Hematopoietic multipotent progenitor cell treated with erythropoietin and hydrocortisone succinate and interleukin-3 and kit ligand, for 8 days (in vitro differentiated cells): ENCODE measurements at regions not wholly inside any gene's neighbourhood (a gene's known extent, or its start where the extent isn't known, plus 50 kb on each side); places are given as distances from the start of the nearest gene placed in this dataset.
"Not testable (repeated sequence)": the region's sequence is repeated elsewhere in the genome, so short reads cannot be mapped to it uniquely, and the experiment has no call there.

Experiments used
- DNase-seq: peaks from one replicate; pipeline ENCODE4 v3.0.0-alpha.2; 2015

DNA sequence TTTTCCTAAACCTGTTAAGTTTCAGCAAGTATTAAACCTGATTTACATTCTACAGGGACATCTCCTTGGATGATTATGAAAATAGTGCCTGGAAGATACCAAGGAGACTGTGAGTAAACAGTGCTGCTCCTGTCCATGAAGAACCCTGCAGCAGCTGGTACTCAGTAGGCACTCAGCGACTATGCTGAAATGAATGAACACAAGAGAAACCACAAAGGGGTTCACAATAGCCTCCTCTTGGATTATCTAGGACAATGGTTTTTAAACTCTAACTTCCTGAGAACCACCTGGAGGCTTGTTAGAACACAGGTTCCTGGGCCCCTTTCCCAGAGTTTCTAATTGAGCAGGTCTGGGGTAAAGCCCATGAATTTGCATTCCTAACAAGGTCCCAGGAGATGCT is 488.4 kb upstream of the UBE2E2 start:
- DNase-seq = no peak

DNA sequence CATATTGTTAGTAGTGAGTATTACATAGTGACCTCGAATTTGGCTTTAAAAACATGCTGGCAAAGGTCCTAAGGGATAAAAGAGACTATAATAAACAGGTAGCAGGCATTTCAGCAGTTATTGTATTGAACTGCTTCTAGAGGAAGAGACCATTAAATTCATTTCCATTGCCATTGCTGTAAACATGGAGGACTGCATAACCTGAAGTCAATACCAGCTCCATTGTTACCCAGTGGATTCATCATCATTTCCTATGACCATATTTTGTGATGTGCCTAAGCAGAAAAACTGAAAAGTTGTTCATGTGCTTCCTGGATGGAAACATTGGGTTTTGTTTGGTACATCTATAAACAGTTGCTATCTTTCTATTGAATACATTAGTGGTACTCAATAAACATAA is 482.5 kb upstream of the UBE2E2 start:
- DNase-seq = no peak

DNA sequence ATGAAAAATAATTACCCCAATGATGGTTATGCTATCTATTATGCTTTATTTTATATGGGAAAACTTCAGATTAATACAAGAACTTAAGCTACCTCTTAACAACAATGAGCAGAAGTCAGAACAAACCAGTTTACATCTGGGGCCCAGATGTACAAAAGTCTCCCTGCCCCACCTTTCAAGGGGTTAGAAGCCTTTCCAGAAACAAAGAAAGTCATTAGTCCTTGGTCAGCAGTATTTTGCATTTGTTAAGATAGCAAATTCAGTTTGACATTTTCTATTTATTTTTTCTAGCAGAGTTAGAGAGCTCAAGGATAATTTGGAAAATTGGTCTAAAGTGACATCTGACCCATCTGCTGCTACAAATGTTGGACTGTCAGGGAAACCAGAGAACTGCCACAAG is 478.7 kb upstream of the UBE2E2 start:
- no peak for DNase-seq

DNA sequence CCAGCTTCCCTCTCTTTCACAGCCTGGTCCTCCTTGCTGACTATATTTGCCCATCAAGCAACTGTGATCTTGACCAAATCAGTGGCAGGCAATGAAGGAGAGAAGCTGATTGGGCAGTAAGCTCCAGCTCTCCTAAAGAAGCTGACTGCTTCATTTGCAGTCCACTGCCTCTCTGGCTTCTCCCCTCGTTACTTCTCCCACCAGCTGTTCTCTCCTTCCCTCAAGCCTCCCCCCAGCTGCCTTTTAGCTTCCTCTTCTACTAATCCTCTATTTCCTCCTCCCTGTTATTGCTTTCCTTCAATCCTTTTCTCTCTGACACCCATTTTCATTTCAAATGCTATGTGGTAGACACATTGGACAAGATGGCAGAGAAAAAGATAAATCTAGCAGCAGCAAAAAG is 474.7 kb upstream of the UBE2E2 start:
- DNase-seq = no peak

DNA sequence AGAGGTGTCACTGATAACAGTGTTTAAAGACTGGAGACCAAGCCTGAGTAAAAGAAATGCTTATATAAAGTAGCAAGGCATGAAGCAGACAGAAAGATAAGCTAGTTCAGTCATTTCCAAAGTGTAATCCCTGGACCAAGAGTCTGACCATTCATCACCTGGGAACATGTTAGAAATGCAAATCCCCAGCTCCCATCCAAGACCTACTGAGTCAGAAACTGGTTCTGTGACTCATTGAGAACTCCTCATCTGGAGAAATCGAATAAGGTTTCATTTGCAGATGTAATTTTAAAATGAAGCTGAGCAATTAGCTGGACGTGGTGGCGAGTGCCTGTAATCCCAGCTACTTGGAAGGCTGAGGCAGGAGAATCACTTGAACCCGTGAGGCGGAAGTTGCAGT is 473.9 kb upstream of the UBE2E2 start:
- DNase-seq = no peak

DNA sequence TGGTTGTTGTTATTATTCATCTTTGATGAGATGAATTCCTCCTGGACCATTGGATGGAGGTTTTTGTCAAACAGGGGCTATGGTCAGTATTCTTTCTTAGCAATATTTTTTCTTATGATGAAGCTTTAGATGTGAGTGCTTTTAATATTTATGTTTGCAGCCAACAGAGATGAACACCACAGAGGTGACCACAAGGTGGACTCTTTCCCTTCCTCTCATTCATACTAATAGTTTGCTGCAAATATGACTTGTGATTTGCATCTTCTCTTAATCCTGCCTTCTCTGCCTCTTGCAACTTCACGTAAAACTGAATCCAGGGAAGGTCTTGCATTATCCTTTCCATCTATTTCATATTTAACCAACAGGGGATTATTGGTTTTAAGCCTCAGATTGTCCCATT is 473.1 kb upstream of the UBE2E2 start:
- DNase-seq = peak; percentile 6

DNA sequence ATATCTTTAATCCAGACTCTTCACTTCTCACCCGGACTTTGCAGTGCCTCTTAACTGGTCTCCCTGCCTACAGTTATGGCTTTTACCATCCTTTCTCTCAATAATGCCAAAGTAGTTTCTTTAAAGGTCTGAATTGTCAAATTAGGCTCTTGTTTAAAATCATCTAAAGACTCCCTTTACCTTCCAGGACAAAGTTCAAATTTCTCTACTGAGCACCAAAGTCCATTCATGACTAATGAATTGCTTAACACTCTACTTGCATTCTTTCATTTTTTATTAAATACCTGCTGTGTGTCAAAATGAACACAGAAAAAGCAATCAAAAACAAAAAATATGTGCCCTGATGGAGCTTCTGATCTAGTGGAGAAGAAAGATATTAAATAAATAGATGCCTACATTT is 472.4 kb upstream of the UBE2E2 start:
- DNase-seq = no peak

DNA sequence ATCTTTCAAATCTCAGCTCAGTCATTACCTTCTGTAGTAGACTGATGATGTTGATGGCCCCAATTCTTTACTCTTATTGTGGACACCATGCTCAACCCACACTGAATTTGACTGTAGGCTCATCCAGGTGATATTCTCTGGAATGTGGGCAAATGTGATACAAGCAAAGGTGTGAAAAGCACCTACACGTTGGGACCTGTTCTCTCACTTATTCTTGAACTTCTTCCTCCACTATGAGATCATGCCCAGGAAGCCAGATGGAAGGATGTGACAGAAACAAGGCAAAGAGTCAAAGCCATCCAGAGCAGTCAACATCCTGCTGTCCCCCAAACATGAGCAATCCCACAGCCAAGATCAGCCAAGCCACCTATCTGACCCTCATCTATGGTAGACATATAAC is 471.2 kb upstream of the UBE2E2 start:
- DNase-seq = no peak

DNA sequence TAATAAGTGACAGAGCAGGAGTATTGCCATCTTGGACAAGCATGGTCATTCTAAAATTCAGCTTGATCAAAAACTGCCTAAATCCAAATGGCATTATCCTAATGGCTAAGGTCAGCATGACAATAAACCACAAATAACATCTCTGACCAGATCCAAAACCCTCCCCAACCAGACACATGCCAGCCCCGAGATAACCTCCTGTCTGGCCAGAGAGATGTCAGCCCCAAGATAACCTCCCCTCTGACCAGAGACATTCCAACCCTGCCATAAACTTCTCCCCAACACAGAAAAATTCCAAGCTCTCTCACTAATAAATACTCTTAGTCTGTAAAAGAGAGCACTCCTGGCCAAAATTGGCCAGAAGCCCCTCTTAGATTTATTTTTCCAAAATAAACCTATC is 470.5 kb upstream of the UBE2E2 start:
- no peak for DNase-seq

DNA sequence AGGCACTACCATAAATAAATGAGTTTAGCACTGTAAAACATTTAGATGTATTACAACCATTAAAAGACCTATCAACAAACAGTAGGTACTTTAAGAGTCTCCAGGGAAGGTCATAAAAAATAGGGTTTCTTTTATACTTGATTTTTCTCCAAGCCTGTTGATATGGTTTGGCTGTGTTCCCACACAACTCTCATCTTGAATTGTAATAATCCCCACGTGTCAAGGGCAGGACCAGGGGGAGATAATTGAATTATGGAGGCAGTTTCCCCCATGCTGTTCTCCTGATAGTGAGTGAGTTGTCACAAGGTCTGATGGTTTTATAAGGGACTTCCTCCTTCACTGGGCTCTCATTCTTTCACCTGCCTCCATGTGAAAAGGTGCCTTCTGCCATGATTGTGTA is 468.9 kb upstream of the UBE2E2 start:
- DNase-seq = peak; percentile 42

DNA sequence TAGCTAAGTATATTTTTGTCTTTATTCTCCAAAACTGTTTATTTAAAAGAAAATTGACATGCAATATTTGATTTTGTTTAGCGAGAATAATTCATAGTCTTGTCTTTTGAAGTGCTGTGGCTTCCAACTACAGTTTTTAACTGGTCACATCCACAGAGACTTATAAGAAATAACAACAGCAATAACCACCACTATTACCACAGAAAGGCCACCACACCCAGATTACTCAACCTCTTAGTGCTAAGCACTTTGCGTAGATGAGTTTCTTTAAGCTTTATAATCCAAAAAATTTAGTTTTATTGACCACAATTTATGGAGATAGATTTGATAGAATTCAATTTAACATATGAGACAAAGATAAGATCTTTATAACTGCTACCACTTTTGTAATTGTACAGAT is 468.4 kb upstream of the UBE2E2 start:
- DNase-seq = peak; percentile 24

DNA sequence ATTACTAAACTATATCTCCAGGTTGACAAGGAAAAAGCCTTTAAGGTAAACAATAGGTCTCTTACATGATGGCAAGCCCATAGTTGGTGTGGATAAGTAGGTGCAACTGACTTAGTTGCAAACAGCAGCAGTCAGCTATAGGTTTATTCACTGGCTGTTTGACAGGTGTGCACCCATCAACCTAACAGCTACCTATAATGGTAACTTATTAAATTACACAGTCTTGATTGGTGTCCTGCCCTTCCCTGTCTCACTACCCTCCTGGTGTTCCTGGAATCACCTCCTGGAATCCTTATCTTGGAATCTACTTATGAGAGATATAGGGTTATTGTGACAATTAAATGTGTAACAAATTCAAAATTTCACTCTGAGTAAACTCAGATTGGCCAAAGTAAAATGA is 467.8 kb upstream of the UBE2E2 start:
- DNase-seq = no peak

DNA sequence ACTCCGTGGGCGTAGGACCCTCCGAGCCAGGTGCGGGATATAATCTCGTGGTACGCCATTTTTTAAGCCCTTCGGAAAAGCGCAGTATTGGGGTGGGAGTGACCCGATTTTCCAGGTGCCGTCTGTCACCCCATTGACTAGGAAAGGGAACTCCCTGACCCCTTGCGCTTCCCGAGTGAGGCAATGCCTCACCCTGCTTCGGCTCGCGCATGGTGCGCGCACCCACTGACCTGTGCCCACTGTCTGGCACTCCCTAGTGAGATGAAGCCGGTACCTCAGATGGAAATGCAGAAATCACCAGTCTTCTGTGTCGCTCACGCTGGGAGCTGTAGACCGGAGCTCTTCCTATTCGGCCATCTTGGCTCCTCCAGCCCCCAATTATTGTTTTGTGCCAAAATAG is 459.7 kb upstream of the UBE2E2 start:
- not testable (repeated sequence) for DNase-seq

DNA sequence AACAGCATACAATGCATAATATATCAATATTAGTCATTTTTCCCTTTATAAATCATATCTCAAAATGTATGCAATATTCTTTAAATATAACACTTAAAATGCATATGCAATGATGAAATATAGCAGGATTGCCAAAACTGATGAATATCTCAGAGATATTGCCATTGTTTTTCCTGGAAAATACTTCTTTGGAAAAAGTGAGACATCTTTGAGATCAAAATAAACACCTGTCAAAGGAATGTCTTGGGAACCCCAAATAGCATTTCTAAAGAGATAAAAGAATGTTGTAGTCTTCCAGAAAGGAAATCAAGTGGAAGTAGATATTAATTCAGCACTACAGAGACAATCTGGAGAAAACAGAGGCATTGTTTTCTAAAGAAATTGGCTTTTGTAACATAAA is 457.8 kb upstream of the UBE2E2 start:
- DNase-seq = no peak

DNA sequence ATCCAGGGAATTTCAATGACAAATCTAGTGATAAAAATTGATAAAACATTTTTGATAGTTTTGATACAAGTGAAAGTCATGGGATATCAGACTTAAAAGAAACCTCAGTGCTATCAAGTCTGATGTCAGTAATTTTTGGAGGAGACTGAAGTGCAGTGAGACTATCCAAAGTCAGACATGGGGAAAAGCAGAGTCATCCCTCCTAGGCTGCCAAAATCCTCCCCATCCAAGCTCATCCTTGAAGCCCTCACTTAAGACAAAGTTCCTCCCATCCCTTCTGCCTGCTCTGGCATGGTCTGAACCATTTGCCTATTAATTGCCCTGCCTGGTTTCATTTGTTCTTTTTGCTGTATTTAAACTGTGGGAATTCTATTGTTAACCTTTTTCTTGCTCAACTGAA is 456.9 kb upstream of the UBE2E2 start:
- no peak for DNase-seq

DNA sequence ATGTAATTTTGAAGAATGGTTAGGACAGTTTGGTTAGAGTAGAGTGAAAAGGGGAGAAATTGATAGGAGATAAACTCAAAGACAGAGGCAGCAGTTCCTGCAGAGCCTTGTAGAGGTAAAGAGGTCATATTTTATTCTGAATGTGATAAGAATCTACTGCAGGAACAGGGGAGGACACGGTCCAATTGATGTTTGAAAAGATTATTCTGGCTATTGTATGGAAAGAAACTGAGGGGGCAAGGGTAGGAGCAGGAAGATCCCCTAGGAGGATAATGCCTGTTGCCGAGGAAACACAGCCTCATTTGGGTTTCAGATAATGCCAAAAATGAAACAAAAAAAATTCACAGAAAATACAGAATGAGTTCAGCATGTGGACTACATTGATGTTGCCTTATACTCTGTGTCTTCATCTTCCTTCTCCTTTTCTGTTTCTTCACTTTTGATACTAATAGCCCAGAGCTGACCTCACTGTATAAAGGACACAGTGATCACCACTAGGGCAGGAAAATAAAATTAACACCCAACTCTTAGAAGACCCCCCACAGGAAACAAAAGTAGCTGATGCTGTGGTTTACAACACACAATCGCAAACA is 454.6 kb upstream of the UBE2E2 start:
- no peak for DNase-seq

DNA sequence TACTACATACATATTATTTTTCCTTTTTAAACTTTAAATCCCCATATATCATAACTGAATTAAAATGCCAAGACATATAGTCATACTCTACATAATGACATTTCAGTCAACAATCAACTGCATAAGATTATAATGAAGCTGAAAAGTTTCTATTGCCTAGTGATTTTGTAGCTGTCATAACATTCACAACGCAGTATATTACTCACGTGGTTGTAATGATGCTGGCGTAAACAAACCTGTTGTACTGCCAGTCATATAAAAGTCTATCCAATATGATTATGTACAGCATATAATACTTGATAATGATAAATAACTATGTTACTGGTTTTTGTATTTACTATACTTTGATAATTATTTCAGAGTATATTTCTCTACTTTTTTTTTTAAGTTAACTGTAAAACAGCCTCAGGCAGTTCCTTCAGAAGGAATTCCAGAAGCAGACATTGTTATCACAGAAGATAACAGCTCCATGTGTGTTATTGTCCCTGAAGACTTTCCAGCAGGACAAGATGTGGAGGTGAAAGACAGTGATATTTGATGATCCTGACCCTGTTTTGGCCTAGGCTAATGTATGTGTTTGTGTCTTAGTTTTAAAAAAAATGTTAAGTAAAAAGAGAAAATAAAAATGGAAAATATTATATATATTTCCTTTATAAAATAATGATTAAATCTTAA is 443.4 kb upstream of the UBE2E2 start:
- no peak for DNase-seq

DNA sequence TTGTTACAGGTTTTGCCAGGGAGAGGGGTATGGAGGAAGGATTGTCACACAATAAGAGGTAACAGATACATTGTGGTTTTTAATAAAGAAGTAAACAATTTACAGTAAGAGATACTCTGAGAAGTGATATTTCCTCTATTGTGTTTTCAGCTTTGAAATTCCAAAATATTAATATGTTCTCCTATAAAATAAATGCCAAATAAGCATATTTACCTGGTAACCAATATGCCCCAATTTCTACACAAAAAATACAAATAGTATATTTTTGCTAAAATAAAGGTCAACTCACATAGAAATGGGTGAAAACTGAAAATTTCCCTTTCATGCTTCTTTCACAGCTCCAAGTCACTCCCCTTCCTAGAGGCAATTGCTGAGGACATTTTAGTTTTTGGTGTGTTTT is 437.4 kb upstream of the UBE2E2 start:
- no peak for DNase-seq

DNA sequence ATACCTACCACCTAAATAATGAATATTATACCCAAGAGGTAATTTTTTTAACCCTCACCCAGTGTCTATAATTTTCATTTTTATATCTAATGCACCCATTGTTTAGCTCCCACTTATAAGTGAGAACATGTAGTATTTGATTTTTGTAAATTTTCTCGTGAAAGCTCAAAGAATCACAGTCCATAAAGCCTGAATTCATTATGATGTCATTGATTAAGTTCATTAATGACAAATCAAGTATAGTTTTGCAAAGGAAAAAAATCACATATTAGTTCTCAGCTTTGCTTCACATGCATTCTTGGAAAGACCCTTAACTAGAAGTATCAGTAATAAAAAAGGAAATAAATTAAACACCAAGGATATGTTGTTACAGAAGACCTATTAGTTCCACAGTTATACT is 425.3 kb upstream of the UBE2E2 start:
- DNase-seq = no peak

DNA sequence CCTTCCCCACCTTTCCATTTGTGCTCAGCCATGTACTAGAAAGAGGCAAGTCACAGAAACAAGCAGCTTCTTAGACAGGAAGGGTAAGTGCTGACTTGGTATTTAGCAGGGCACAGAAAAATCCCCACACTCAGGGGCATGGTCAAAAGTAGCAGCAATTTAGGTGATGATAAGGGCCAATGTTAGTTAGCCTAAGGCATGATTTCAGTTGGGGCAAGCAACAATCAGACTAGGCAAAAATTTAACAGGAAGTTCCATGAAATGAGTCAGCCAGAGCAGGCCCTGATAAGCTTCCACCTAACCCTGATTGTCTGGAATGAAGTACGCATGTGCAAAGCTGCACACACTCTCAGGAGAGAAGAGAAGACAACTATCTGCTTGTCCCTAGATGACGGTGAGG is 423.4 kb upstream of the UBE2E2 start:
- DNase-seq = no peak

DNA sequence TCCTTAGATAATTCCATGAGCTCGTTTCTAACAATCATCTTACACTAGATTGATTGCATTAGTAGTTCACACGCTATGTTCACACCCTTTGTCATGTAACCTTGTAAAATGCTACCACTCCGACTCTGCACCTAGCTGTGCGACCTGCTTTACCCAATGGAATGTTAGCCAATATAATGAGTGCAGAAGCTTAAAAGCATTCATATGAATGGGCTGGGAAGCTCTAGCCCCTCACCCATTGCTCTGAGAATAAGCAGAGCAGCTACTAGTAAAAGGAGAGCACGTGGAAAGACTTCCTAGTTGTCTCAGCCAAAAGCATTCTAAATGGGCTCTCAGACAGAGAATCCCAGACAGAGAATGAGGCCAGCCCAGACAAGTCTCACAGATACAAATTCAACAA is 410.6 kb upstream of the UBE2E2 start:
- no peak for DNase-seq

DNA sequence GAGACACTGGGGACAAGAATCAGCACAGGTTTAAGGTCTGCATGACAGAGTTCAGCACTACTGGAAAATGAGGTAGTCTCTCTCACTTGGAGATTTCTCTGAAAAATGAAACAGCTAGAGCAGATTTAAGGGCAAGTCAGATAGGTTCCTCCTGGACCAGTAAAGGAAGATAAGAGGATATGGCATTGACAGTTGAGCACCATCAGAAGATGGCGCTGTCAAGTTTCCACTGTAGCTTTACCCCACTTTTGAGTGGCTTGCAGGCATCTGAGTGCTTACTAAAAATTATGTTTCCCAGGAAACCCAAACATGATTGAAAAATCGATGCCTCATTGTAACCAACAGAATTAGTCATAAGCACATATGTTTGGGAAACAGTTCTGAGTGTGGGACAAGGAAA is 407.2 kb upstream of the UBE2E2 start:
- no peak for DNase-seq

DNA sequence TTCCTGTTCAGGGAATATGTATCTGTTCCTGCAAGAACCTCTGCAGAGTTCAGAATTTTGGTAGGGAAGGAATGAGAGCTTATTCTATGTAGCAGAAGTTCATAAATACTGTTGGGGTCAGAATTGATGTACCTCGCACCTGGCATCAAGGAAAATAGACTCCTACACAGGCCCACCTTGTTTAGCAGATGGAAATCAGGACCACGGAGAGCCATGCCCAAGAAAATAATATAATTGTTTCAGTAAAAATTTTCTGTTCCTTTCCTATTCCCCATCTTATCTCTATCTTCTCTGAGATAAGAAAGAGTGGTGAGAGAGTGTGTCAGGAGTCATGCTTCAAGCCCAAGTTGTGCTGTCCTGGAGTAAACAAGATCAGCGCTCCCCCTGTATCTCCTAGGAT is 404.7 kb upstream of the UBE2E2 start:
- no peak for DNase-seq

DNA sequence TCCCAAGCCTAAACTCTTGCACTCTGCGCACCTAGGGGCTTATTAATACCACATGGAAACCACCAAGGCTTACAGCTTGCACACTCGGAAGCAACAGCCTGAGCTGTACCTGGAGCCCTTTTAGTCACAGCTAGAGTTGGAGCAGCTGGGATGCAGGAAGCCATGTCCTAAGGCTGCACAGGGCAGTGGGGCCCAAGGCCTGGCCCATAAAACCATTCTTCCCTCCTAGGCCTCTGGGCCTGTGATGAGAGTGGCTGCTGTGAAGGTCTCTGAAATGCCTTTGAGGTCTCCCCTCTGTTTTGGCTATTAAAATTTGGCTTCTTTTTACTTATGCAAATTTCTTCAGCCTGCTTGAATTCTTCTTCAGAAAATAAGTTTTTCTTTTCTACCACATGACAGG is 383.9 kb upstream of the UBE2E2 start:
- no peak for DNase-seq

DNA sequence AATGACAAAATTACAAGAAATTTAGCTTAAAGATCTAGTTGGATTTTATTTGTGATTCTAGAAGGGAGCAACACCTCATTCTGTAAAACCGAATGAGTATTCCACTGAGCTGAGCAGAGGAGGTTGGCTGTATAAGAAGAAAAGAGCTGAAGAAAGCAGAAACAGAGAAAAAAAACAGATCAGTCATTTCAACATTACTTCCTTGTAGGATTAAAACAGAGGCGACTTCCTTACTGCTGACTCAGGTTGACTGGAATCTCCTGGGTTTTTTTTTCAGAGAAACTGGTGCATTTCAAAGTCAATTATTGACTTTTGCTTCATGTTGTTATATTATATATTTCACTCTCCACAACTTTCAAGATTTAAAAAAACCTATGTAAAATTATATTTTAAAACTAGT is 368.1 kb upstream of the UBE2E2 start:
- no peak for DNase-seq
